WERI-Rb-1 (cell line): ENCODE measurements at regions not wholly inside any gene's neighbourhood (a gene's known extent, or its start where the extent isn't known, plus 50 kb on each side); places are given as distances from the start of the nearest gene placed in this dataset.

ENCODE experiments used
- DNase-seq: peaks from one replicate; pipeline ENCODE4 v3.0.0-alpha.2; 2020
- H3K27ac ChIP-seq: fragments of 250-450 bp; sonication (Bioruptor Pico); 2 replicates; pipeline ENCODE4 v1.5.1; 2020; ENCODE audit warnings: mild to moderate bottlenecking, moderate library complexity
- H3K27me3 ChIP-seq: fragments of 250-450 bp; sonication (Bioruptor Pico); 2 replicates; pipeline ENCODE4 v1.5.1; 2021; ENCODE audit warnings: mild to moderate bottlenecking, low read depth, moderate library complexity; ENCODE audit not compliant: insufficient read depth, severe bottlenecking
- H3K36me3 ChIP-seq: fragments of 250-450 bp; sonication (Bioruptor Pico); 2 replicates; pipeline ENCODE4 v1.5.1; 2020; ENCODE audit warnings: mild to moderate bottlenecking, moderate library complexity
- H3K4me3 ChIP-seq: 2 replicates; pipeline ENCODE4 v1.5.1; 2011; ENCODE audit warnings: low read depth, mild to moderate bottlenecking, control low read depth, low read length
- H3K9me3 ChIP-seq: fragments of 250-450 bp; sonication (Bioruptor Pico); 2 replicates; pipeline ENCODE4 v1.5.1; 2021; ENCODE audit warnings: mild to moderate bottlenecking, moderate library complexity; ENCODE audit not compliant: severe bottlenecking
- CTCF ChIP-seq: IDR thresholded peaks from 2 replicates; pipeline ENCODE4 v1.5.1; 2011; ENCODE audit warnings: low read depth, mild to moderate bottlenecking, control low read depth, inconsistent platforms, low read length

- H3K4me3 ChIP-seq: no peak overlapping the region
- no peak overlapping the region for H3K27ac ChIP-seq
- no peaks in the 10 kb centered on the region for H3K36me3 ChIP-seq
- no peaks in the 10 kb centered on the region for H3K27me3 ChIP-seq
- peaks cover 2% of the 10 kb centered on the region for H3K9me3 ChIP-seq
- no peak for DNase-seq
- no peak for TF ChIP-seq CTCF
These were observed 800.2 kb downstream of the KCNJ2 start for GRCh38 chr17:70969521-70970034.

- Histone ChIP-seq H3K36me3 (no peaks in the 10 kb centered on the region), H3K9me3 (no peaks in the 10 kb centered on the region), H3K4me3 (no peak overlapping the region), H3K27ac (no peak overlapping the region), H3K27me3 (no peaks in the 10 kb centered on the region)
- no peak for TF ChIP-seq CTCF
- DNase-seq: no peak
These were observed 807.1 kb downstream of the KCNJ2 start for GRCh38 chr17:70976447-70976846.

DNA sequence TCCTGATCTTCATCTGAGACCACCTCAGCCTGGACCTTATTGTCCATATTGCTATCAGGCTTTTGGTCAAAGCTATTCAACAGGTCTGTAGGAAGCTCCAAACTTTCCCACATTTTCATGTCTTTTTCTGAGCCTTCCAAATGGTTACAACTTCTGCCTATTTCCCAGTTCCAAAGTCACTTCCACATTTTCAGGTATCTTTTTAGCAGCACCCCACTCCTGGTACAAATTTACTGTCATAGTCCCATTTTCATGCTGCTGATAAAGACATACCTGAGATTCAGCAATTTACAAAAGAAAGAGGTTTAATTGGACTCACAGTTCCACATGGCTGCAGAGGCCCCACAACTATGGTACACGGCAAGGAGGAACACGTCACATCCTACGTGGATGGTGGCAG is 815.5 kb downstream of the KCNJ2 start:
- Histone ChIP-seq H3K27ac (no peak overlapping the region), H3K27me3 (no peaks in the 10 kb centered on the region), H3K36me3 (no peaks in the 10 kb centered on the region), H3K4me3 (no peak overlapping the region), H3K9me3 (peaks cover 13% of the 10 kb centered on the region)
- no peak for TF ChIP-seq CTCF
- no peak for DNase-seq

- H3K4me3 ChIP-seq: no peak overlapping the region
- TF ChIP-seq CTCF: no peak
- no peak for DNase-seq
- H3K9me3 ChIP-seq: peaks cover 13% of the 10 kb centered on the region
- H3K27ac ChIP-seq: no peak overlapping the region
- H3K36me3 ChIP-seq: no peaks in the 10 kb centered on the region
- H3K27me3 ChIP-seq: no peaks in the 10 kb centered on the region
These were observed 818.6 kb downstream of the KCNJ2 start for GRCh38 chr17:70987867-70988340.

DNA sequence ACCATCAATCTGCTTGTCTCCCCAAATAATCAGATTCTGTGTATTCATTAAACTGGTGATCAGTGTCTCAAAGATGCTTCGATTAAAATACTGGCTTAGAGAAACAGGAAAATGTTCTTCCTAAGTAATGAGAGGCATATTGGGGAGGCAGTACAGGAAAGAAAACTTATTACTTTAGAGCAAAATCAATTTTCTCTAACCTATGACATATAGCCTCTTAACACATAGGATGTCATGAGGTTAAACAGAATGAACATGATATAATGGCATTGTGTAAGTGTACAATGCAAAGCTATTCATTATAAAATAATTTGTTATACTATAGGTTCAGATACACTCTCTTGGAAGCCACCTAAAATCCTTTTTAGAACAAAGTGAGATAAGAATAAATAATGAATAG is 819.3 kb downstream of the KCNJ2 start:
- Histone ChIP-seq H3K27me3 (no peaks in the 10 kb centered on the region), H3K4me3 (no peak overlapping the region), H3K36me3 (no peaks in the 10 kb centered on the region), H3K27ac (no peak overlapping the region), H3K9me3 (peaks cover 13% of the 10 kb centered on the region)
- TF ChIP-seq CTCF: no peak
- DNase-seq: no peak

GRCh38 chr17:70989280-70989679 is 819.9 kb downstream of the KCNJ2 start:
- H3K36me3 ChIP-seq: no peaks in the 10 kb centered on the region
- DNase-seq: no peak
- H3K27ac ChIP-seq: no peak overlapping the region
- no peaks in the 10 kb centered on the region for H3K27me3 ChIP-seq
- no peak for TF ChIP-seq CTCF
- no peak overlapping the region for H3K4me3 ChIP-seq
- H3K9me3 ChIP-seq: peaks cover 12% of the 10 kb centered on the region
